ENCODE measurements at regions not wholly inside any gene's neighbourhood (a gene's known extent, or its start where the extent isn't known, plus 50 kb on each side); places are given as distances from the start of the nearest gene placed in this dataset.

GRCh38 chr12:23014749-23015148 is 389.8 kb downstream of the ETNK1 start:
- H3K4me3 ChIP-seq (ENCODE audit: low read length): no peak overlapping the region
- DNase-seq: no peak
- H3K4me1 Mint-ChIP-seq (ENCODE audit: low read depth): no peaks in the 10 kb centered on the region
- intact Hi-C loops (cut with DNase I, micrococcal nuclease): no loop called here
- ChIA-PET POLR2A (no interaction called here), CTCF (interaction anchor here (1.0 kb wide), 1 partner anchor 11 kb away, joined by 3 read pairs; no protein-coding TSS in a partner anchor)
- no peak for ATAC-seq (ENCODE audit: poor library complexity)
- no peak for TF ChIP-seq CTCF (IDR thresholded peaks at IDR 0.05)
- no peak overlapping the region for H3K4me3 Mint-ChIP-seq
- no peaks in the 10 kb centered on the region for H3K36me3 Mint-ChIP-seq (ENCODE audit: low read depth)
- no peaks in the 10 kb centered on the region for H3K27me3 Mint-ChIP-seq
- peaks cover 9% of the 10 kb centered on the region for H3K9me3 Mint-ChIP-seq
- H3K4me1 ChIP-seq (ENCODE audit: insufficient read depth, low read length): no peaks in the 10 kb centered on the region
- no peaks in the 10 kb centered on the region for H3K9me3 ChIP-seq (ENCODE audit: control insufficient read depth in 1 of 2, insufficient read depth in 1 of 2, low read length in 2 of 2)
- H3K27me3 ChIP-seq (ENCODE audit: control insufficient read depth in 1 of 2, insufficient read depth in 2 of 2, low read length in 2 of 2): no peaks in the 10 kb centered on the region
- H3K27ac Mint-ChIP-seq: no peak overlapping the region
- no peaks in the 10 kb centered on the region for H3K36me3 ChIP-seq (ENCODE audit: insufficient read depth, low read length)
- H3K27ac ChIP-seq (ENCODE audit: low read depth in 1 of 2, low read length in 2 of 2): no peak overlapping the region

- H3K4me3 ChIP-seq (ENCODE audit: low read length): no peak overlapping the region
- H3K27ac ChIP-seq (ENCODE audit: low read depth in 1 of 2, low read length in 2 of 2): no peak overlapping the region
- no peaks in the 10 kb centered on the region for H3K27me3 ChIP-seq (ENCODE audit: control insufficient read depth in 1 of 2, insufficient read depth in 2 of 2, low read length in 2 of 2)
- Mint-ChIP-seq H3K9me3 (no peaks in the 10 kb centered on the region), H3K4me1 (ENCODE audit: low read depth) (no peaks in the 10 kb centered on the region), H3K4me3 (no peak overlapping the region), H3K36me3 (ENCODE audit: low read depth) (no peaks in the 10 kb centered on the region), H3K27ac (no peak overlapping the region), H3K27me3 (no peaks in the 10 kb centered on the region)
- TF ChIP-seq CTCF (IDR thresholded peaks at IDR 0.05): no peak
- H3K9me3 ChIP-seq (ENCODE audit: control insufficient read depth in 1 of 2, insufficient read depth in 1 of 2, low read length in 2 of 2): peaks cover 0 to 4% of the 10 kb centered on the region in 2 experiments
- ChIA-PET POLR2A (no interaction called here), CTCF (interaction anchor here (0.8 kb wide), 1 partner anchor 11 kb away, joined by 3 read pairs; no protein-coding TSS in a partner anchor)
- no peak for DNase-seq
- no peaks in the 10 kb centered on the region for H3K4me1 ChIP-seq (ENCODE audit: insufficient read depth, low read length)
- no peaks in the 10 kb centered on the region for H3K36me3 ChIP-seq (ENCODE audit: insufficient read depth, low read length)
- no peak for ATAC-seq (ENCODE audit: poor library complexity)
- intact Hi-C loops (cut with DNase I, micrococcal nuclease): no loop called here
Observed at GRCh38 chr12:23025372-23026016, 400.5 kb downstream of the ETNK1 start.

GRCh38 chr12:23028158-23028802 is 403.3 kb downstream of the ETNK1 start:
- no peak overlapping the region for H3K4me3 Mint-ChIP-seq
- no peaks in the 10 kb centered on the region for H3K36me3 ChIP-seq (ENCODE audit: insufficient read depth, low read length)
- ChIA-PET POLR2A (no interaction called here), CTCF (no interaction called here)
- intact Hi-C loops (cut with DNase I, micrococcal nuclease): no loop called here
- no peak overlapping the region for H3K4me3 ChIP-seq (ENCODE audit: low read length)
- no peak for TF ChIP-seq CTCF (IDR thresholded peaks at IDR 0.05)
- H3K4me1 ChIP-seq (ENCODE audit: insufficient read depth, low read length): no peaks in the 10 kb centered on the region
- H3K27ac ChIP-seq (ENCODE audit: low read depth in 1 of 2, low read length in 2 of 2): no peak overlapping the region
- no peak for DNase-seq
- no peaks in the 10 kb centered on the region for H3K4me1 Mint-ChIP-seq (ENCODE audit: low read depth)
- no peak for ATAC-seq (ENCODE audit: poor library complexity)
- no peaks in the 10 kb centered on the region for H3K9me3 Mint-ChIP-seq
- H3K27me3 Mint-ChIP-seq: no peaks in the 10 kb centered on the region
- no peak overlapping the region for H3K27ac Mint-ChIP-seq
- H3K9me3 ChIP-seq (ENCODE audit: control insufficient read depth in 1 of 2, insufficient read depth in 1 of 2, low read length in 2 of 2): no peaks in the 10 kb centered on the region
- no peaks in the 10 kb centered on the region for H3K36me3 Mint-ChIP-seq (ENCODE audit: low read depth)
- no peaks in the 10 kb centered on the region for H3K27me3 ChIP-seq (ENCODE audit: control insufficient read depth in 1 of 2, insufficient read depth in 2 of 2, low read length in 2 of 2)

Measured in CD4-positive, alpha-beta T cell (primary cell).